ENCODE measurements at regions not wholly inside any gene's neighbourhood (a gene's known extent, or its start where the extent isn't known, plus 50 kb on each side); places are given as distances from the start of the nearest gene placed in this dataset.

GRCh38 chr21:23684431-23684830 lies 1922.8 kb downstream of the MRPL39 start:
- H3K27me3 ChIP-seq (ENCODE audit: insufficient read depth) = no peaks in the 10 kb centered on the region
- H4K20me1 ChIP-seq (replicated peaks; ENCODE audit: insufficient read depth) = no peaks in the 10 kb centered on the region
- peaks cover 34% of the 10 kb centered on the region; the same call in 2 of the 3 replicates for H3K9me3 Mint-ChIP-seq
- H3K4me2 ChIP-seq = no peak overlapping the region
- 0 out of 3 replicates have a peak, but pooled peaks cover 3% of the 10 kb centered on the region for H3K36me3 Mint-ChIP-seq (ENCODE audit: low read depth)
- H3K4me3 ChIP-seq = no peak overlapping the region
- ATAC-seq = no peak
- DNase-seq (ENCODE audit: low spot score) = no peak
- no peaks in the 10 kb centered on the region for H3K9me2 ChIP-seq (ENCODE audit: insufficient read depth)
- peaks cover 8% of the 10 kb centered on the region for H3K4me1 ChIP-seq (ENCODE audit: insufficient read depth)
- no peaks in the 10 kb centered on the region for H3F3A ChIP-seq (replicated peaks; ENCODE audit: low read depth)
- H3K4me1 Mint-ChIP-seq = peaks cover 18% of the 10 kb centered on the region
- H3K27ac ChIP-seq (ENCODE audit: low read depth) = no peak overlapping the region
- H3K4me3 Mint-ChIP-seq = no peak overlapping the region
- no peak overlapping the region; the same call in none of the 2 replicates for H3K27ac Mint-ChIP-seq
- no peak overlapping the region for H2AFZ ChIP-seq
- TF ChIP-seq POLR2AphosphoS5 (IDR thresholded peaks at IDR 0.05; ENCODE audit: low read depth) = no peak
- no peak for TF ChIP-seq CTCF (conservative IDR thresholded peaks at IDR 0.05; ENCODE audit: low read depth in 2 of 2)
- TF ChIP-seq CREB1 (CRISPR knock-in tag; IDR thresholded peaks at IDR 0.05; ENCODE audit: low read depth) = no peak
- TF ChIP-seq EZH2phosphoT487 (IDR thresholded peaks at IDR 0.05; ENCODE audit: unreplicated experiment) = no peak
- TF ChIP-seq ZNF331 (CRISPR knock-in tag; IDR thresholded peaks at IDR 0.05; ENCODE audit: low read depth) = no peak
- TF ChIP-seq STAT1 (IDR thresholded peaks at IDR 0.05; ENCODE audit: unreplicated experiment) = no peak
- TF ChIP-seq ZNF462 (CRISPR knock-in tag; IDR thresholded peaks at IDR 0.05) = no peak
- no peak for TF ChIP-seq EZH2 (IDR thresholded peaks at IDR 0.05; ENCODE audit: low read depth, unreplicated experiment)
- TF ChIP-seq ETS1 (IDR thresholded peaks at IDR 0.05) = no peak
- no peak for TF ChIP-seq REST (IDR thresholded peaks at IDR 0.05; ENCODE audit: unreplicated experiment)
- no peak for TF ChIP-seq JUNB (IDR thresholded peaks at IDR 0.05; ENCODE audit: unreplicated experiment)
- TF ChIP-seq NANOG (IDR thresholded peaks at IDR 0.05; ENCODE audit: borderline replicate concordance) = no peak
- TF ChIP-seq ZNF114 (CRISPR knock-in tag; IDR thresholded peaks at IDR 0.05) = no peak
- H3K79me2 ChIP-seq (replicated peaks; ENCODE audit: insufficient read depth) = no peaks in the 10 kb centered on the region
- H3K27me3 Mint-ChIP-seq (ENCODE audit: insufficient read depth, low read depth, poor library complexity) = no peaks in the 10 kb centered on the region
- H3K36me3 ChIP-seq (ENCODE audit: insufficient read depth) = no peaks in the 10 kb centered on the region

All from GM23338 (cell line).